HEK293 (cell line): ENCODE measurements at regions not wholly inside any gene's neighbourhood (a gene's known extent, or its start where the extent isn't known, plus 50 kb on each side); places are given as distances from the start of the nearest gene placed in this dataset.

ENCODE experiments used
- CTCF ChIA-PET: fragments of 350-600 bp; formaldehyde crosslinking; extraction: SDS; loops from one replicate; lab custom pipeline; 2021; ENCODE audit warnings: antibody characterized with exemption; lab: Yijun Ruan, JAX
- POLR2A ChIA-PET: fragments of 300-600 bp; formaldehyde crosslinking; extraction: SDS; loops from one replicate; lab custom pipeline; 2020; ENCODE audit warnings: antibody characterized with exemption, inconsistent platforms; lab: Yijun Ruan, JAX
- H3K27ac ChIP-seq: fragments of 200-500 bp; sonication (Bioruptor generic); 2 replicates; pipeline ENCODE4 v1.5.1; 2014; ENCODE audit warnings: low read depth, low read length, control low read depth, inconsistent platforms; ENCODE audit errors: extremely low read depth
- H3K36me3 ChIP-seq, 2 experiments: fragments of 200-500 bp in 1 of 2; sonication (Bioruptor generic) in 1 of 2; 1 replicate in 1 of 2; 2 replicates in 1 of 2; pipeline ENCODE4 v1.5.1; 2014 to 2017; ENCODE audit warnings: inconsistent platforms in 2 of 2, low read length in 2 of 2; ENCODE audit not compliant: control insufficient read depth in 2 of 2, insufficient read depth in 1 of 2
- H3K4me1 ChIP-seq: fragments of 200-500 bp; sonication (Bioruptor generic); 2 replicates; pipeline ENCODE4 v1.5.1; 2014; ENCODE audit warnings: mild to moderate bottlenecking, low read length, inconsistent platforms; ENCODE audit not compliant: control insufficient read depth, insufficient read depth
- H3K4me3 ChIP-seq: 2 replicates; pipeline ENCODE4 v1.5.1; 2011; ENCODE audit warnings: low read depth, mild to moderate bottlenecking, control low read depth, low read length, moderate library complexity
- H3K9me3 ChIP-seq: fragments of 200-500 bp; sonication (Bioruptor generic); 2 replicates; pipeline ENCODE4 v1.5.1; 2014; ENCODE audit warnings: low read depth, low read length, inconsistent platforms; ENCODE audit not compliant: control insufficient read depth, insufficient read depth
- HOXD13 ChIP-seq: sonication (generic); formaldehyde crosslinking; IDR thresholded peaks from 2 replicates; pipeline ENCODE4 v1.8.0; 2022; ENCODE audit warnings: missing genetic modification reagents, borderline replicate concordance
- KLF16 ChIP-seq: fragments of 450-650 bp; formaldehyde crosslinking; IDR thresholded peaks from 2 replicates; pipeline ENCODE4 v1.5.1; 2017; ENCODE audit warnings: missing biosample characterization, missing genetic modification characterization
- TCF7L2 ChIP-seq: IDR thresholded peaks from 2 replicates; pipeline ENCODE4 v1.6.1; 2011; ENCODE audit warnings: low read depth, mild to moderate bottlenecking, inconsistent platforms, low read length, moderate library complexity, borderline replicate concordance
- YY1 ChIP-seq: fragments of 450-650 bp; formaldehyde crosslinking; IDR thresholded peaks from 2 replicates; pipeline ENCODE4 v1.5.1; 2018; ENCODE audit warnings: missing biosample characterization, missing genetic modification characterization
- ZNF146 ChIP-seq: fragments of 450-650 bp; formaldehyde crosslinking; IDR thresholded peaks from 2 replicates; pipeline ENCODE4 v1.5.1; 2016; ENCODE audit warnings: missing biosample characterization, missing genetic modification characterization
- ZNF221 ChIP-seq: fragments of 450-650 bp; formaldehyde crosslinking; IDR thresholded peaks from 2 replicates; pipeline ENCODE4 v1.5.1; 2017; ENCODE audit warnings: missing biosample characterization, missing genetic modification characterization, borderline replicate concordance
- ZNF223 ChIP-seq: fragments of 450-650 bp; formaldehyde crosslinking; IDR thresholded peaks from 2 replicates; pipeline ENCODE4 v1.5.1; 2016; ENCODE audit warnings: missing biosample characterization, missing genetic modification characterization
- ZNF366 ChIP-seq: fragments of 450-650 bp; formaldehyde crosslinking; conservative IDR thresholded peaks from 2 replicates; pipeline ENCODE4 v1.5.1; 2016; ENCODE audit warnings: missing biosample characterization, missing genetic modification characterization
- ZNF426 ChIP-seq: fragments of 450-650 bp; formaldehyde crosslinking; IDR thresholded peaks from 2 replicates; pipeline ENCODE4 v1.5.1; 2017; ENCODE audit warnings: missing biosample characterization, missing genetic modification characterization, mild to moderate bottlenecking, inconsistent platforms, moderate library complexity
- ZNF473 ChIP-seq: fragments of 450-650 bp; formaldehyde crosslinking; IDR thresholded peaks from 2 replicates; pipeline ENCODE4 v1.5.1; 2017; ENCODE audit warnings: missing biosample characterization, missing genetic modification characterization
- ZNF501 ChIP-seq: fragments of 450-650 bp; formaldehyde crosslinking; IDR thresholded peaks from 2 replicates; pipeline ENCODE4 v1.5.1; 2016; ENCODE audit warnings: missing biosample characterization, missing genetic modification characterization
- ZNF530 ChIP-seq: fragments of 450-650 bp; formaldehyde crosslinking; IDR thresholded peaks from 2 replicates; pipeline ENCODE4 v1.5.1; 2016; ENCODE audit warnings: low read depth, missing biosample characterization, missing genetic modification characterization
- ZNF548 ChIP-seq: fragments of 450-650 bp; formaldehyde crosslinking; IDR thresholded peaks from 2 replicates; pipeline ENCODE4 v1.5.1; 2016; ENCODE audit warnings: missing biosample characterization, missing genetic modification characterization
- ZNF555 ChIP-seq: fragments of 450-650 bp; formaldehyde crosslinking; conservative IDR thresholded peaks from 2 replicates; pipeline ENCODE4 v1.5.1; 2017; ENCODE audit warnings: missing biosample characterization, mild to moderate bottlenecking, missing genetic modification characterization, inconsistent platforms
- ZNF621 ChIP-seq: fragments of 450-650 bp; formaldehyde crosslinking; IDR thresholded peaks from 2 replicates; pipeline ENCODE4 v1.5.1; 2017; ENCODE audit warnings: missing biosample characterization, missing genetic modification characterization
- ZNF623 ChIP-seq: fragments of 450-650 bp; formaldehyde crosslinking; IDR thresholded peaks from 2 replicates; pipeline ENCODE4 v1.5.1; 2016; ENCODE audit warnings: missing biosample characterization, missing genetic modification characterization
- ZNF626 ChIP-seq: fragments of 450-650 bp; sonication (Bioruptor Pico); formaldehyde crosslinking; IDR thresholded peaks from 2 replicates; pipeline ENCODE4 v1.5.1; 2018; ENCODE audit warnings: missing biosample characterization, missing genetic modification characterization, inconsistent platforms
- ZNF777 ChIP-seq: fragments of 450-650 bp; formaldehyde crosslinking; IDR thresholded peaks from 2 replicates; pipeline ENCODE4 v1.5.1; 2017; ENCODE audit warnings: missing biosample characterization, missing genetic modification characterization, borderline replicate concordance
- TF ChIP-seq, protein P1 (sequence below): IDR thresholded peaks from 2 replicates; pipeline ENCODE4 v1.6.1; 2011; ENCODE audit warnings: mild to moderate bottlenecking, low read depth, low read length, borderline replicate concordance

DNA sequence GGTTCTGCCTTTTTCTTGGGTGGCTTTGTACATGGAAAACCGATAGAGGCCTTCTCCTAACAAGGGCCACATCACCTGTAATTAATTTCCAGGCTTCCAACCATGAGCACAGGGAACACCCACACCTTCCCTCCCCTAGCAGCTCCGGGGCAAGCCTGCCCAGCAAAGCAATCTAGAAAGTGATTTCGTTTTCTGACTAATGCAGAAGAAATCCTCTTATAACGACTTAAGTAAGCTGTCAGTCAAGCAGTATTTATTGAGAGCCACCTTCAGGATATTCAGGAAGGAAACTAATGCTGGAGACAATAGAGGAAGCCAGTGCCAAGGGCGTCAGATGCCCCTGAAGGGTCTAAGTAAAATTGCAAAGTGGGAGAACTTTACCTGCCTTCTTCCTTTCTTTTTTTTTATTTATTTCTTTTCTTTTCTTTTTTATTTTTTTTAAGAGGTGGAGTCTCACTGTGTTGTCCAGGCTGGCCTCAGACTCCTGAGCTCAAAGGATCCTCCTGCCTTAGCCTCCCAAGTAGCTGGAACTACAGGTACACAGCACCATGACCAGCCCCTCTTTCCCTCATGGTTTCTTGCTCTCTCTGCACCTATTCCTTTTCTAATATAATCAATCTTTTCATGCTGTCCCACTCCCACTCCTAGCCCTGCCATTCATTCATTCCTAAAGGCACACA, 67.5 kb upstream of the MBOAT1 start:
- CTCF ChIA-PET: interaction anchor here (1.2 kb wide), 1 partner anchor 10 kb away, joined by 3 read pairs; no protein-coding TSS in a partner anchor
- TF ChIP-seq ZNF221 (tag by site-specific recombination): no peak
- no peak for TF ChIP-seq TCF7L2
- TF ChIP-seq ZNF777 (tag by site-specific recombination): no peak
- Histone ChIP-seq H3K9me3 (no peaks in the 10 kb centered on the region), H3K4me3 (no peak overlapping the region), H3K36me3 (no peaks in the 10 kb centered on the region), H3K27ac (no peak overlapping the region), H3K4me1 (no peaks in the 10 kb centered on the region)
- POLR2A ChIA-PET: no interaction called here

- Histone ChIP-seq H3K36me3 (no peaks in the 10 kb centered on the region), H3K9me3 (no peaks in the 10 kb centered on the region), H3K4me1 (no peaks in the 10 kb centered on the region), H3K4me3 (no peak overlapping the region), H3K27ac (no peak overlapping the region)
- POLR2A ChIA-PET: no interaction called here
- CTCF ChIA-PET: no interaction called here
- TF ChIP-seq ZNF623 (tag by site-specific recombination): no peak
- TF ChIP-seq ZNF777 (tag by site-specific recombination): no peak
- no peak for TF ChIP-seq TCF7L2
- no peak for TF ChIP-seq YY1 (tag by site-specific recombination)
- no peak for TF ChIP-seq ZNF366 (tag by site-specific recombination)
- TF ChIP-seq ZNF426 (tag by site-specific recombination): no peak
- TF ChIP-seq HOXD13 (CRISPR knock-in tag): no peak
- no peak for TF ChIP-seq ZNF621 (tag by site-specific recombination)
- TF ChIP-seq, protein P1, sequence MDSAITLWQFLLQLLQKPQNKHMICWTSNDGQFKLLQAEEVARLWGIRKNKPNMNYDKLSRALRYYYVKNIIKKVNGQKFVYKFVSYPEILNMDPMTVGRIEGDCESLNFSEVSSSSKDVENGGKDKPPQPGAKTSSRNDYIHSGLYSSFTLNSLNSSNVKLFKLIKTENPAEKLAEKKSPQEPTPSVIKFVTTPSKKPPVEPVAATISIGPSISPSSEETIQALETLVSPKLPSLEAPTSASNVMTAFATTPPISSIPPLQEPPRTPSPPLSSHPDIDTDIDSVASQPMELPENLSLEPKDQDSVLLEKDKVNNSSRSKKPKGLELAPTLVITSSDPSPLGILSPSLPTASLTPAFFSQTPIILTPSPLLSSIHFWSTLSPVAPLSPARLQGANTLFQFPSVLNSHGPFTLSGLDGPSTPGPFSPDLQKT: no peak
- no peak for TF ChIP-seq ZNF626 (tag by site-specific recombination)
- no peak for TF ChIP-seq KLF16 (tag by site-specific recombination)
- no peak for TF ChIP-seq ZNF223 (tag by site-specific recombination)
- TF ChIP-seq ZNF530: no peak
- TF ChIP-seq ZNF555: no peak
- TF ChIP-seq ZNF501: no peak
- TF ChIP-seq ZNF473: no peak
These were observed 68.0 kb upstream of the MBOAT1 start for GRCh38 chr6:20280288-20280621.

- TF ChIP-seq ZNF146 (tag by site-specific recombination) (peak; percentile 70; the same call in 1 of the 2 replicates), ZNF548 (tag by site-specific recombination) (no peak)
- POLR2A ChIA-PET: no interaction called here
- no peaks in the 10 kb centered on the region for H3K36me3 ChIP-seq
- no peaks in the 10 kb centered on the region for H3K4me1 ChIP-seq
- no peaks in the 10 kb centered on the region for H3K9me3 ChIP-seq
- H3K4me3 ChIP-seq: no peak overlapping the region
- CTCF ChIA-PET: no interaction called here
- no peak overlapping the region for H3K27ac ChIP-seq
These were observed 72.4 kb upstream of the MBOAT1 start for GRCh38 chr6:20284672-20285071.
